GM23338 (cell line): ENCODE measurements at regions not wholly inside any gene's neighbourhood (a gene's known extent, or its start where the extent isn't known, plus 50 kb on each side); places are given as distances from the start of the nearest gene placed in this dataset.

Experiments used
- ATAC-seq: fragments of 200-7000 bp; cut with Tn5 transposase; 3 replicates; pipeline ENCODE4 v1.9.1; 2020
- DNase-seq: peaks from one replicate; pipeline ENCODE4 v3.0.0-alpha.2; 2015; ENCODE audit warnings: low spot score
- H2AFZ ChIP-seq: fragments of 200-600 bp; sonication (generic); 2 replicates; pipeline ENCODE4 v1.8.0; 2016; ENCODE audit warnings: antibody characterized with exemption, mild to moderate bottlenecking, moderate library complexity
- H3F3A ChIP-seq: fragments of 200-600 bp; sonication (generic); replicated peaks from 2 replicates; pipeline ENCODE4 v1.8.0; 2017; ENCODE audit warnings: antibody characterized with exemption, mixed run types, low read depth
- H3K27ac ChIP-seq: fragments of 200-600 bp; sonication (generic); 2 replicates; pipeline ENCODE4 v1.6.1; 2016; ENCODE audit warnings: low read depth
- H3K27me3 ChIP-seq: fragments of 200-600 bp; sonication (generic); 2 replicates; pipeline ENCODE4 v1.8.0; 2016; ENCODE audit warnings: mild to moderate bottlenecking, mixed run types, moderate library complexity; ENCODE audit not compliant: insufficient read depth
- H3K36me3 ChIP-seq: fragments of 200-600 bp; sonication (generic); 2 replicates; pipeline ENCODE4 v1.8.0; 2016; ENCODE audit warnings: mild to moderate bottlenecking; ENCODE audit not compliant: insufficient read depth
- H3K4me1 ChIP-seq: fragments of 200-600 bp; sonication (generic); 2 replicates; pipeline ENCODE4 v1.8.0; 2016; ENCODE audit warnings: mild to moderate bottlenecking, moderate library complexity; ENCODE audit not compliant: insufficient read depth
- H3K4me2 ChIP-seq: fragments of 200-600 bp; sonication (generic); 2 replicates; pipeline ENCODE4 v1.7.1; 2017; ENCODE audit warnings: mixed run types
- H3K4me3 ChIP-seq: fragments of 200-600 bp; sonication (generic); 2 replicates; pipeline ENCODE4 v1.6.1; 2016; ENCODE audit warnings: mixed run types
- H3K79me2 ChIP-seq: fragments of 200-600 bp; sonication (generic); replicated peaks from 2 replicates; pipeline ENCODE4 v1.8.0; 2017; ENCODE audit warnings: mild to moderate bottlenecking; ENCODE audit not compliant: insufficient read depth
- H3K9me2 ChIP-seq: fragments of 200-600 bp; sonication (generic); 2 replicates; pipeline ENCODE4 v1.8.0; 2017; ENCODE audit not compliant: insufficient read depth
- H4K20me1 ChIP-seq: fragments of 200-600 bp; sonication (generic); replicated peaks from 2 replicates; pipeline ENCODE4 v1.8.0; 2017; ENCODE audit warnings: mild to moderate bottlenecking; ENCODE audit not compliant: insufficient read depth
- H3K27ac Mint-ChIP-seq: 2 replicates; pipeline ENCODE4 v1.8.0; 2020; ENCODE audit warnings: inconsistent platforms, mild to moderate bottlenecking, moderate library complexity, mixed read lengths
- H3K27me3 Mint-ChIP-seq: 3 replicates; pipeline ENCODE4 v1.8.0; 2022; ENCODE audit warnings: low read depth, mild to moderate bottlenecking, moderate library complexity, mixed read lengths, inconsistent platforms; ENCODE audit not compliant: insufficient read depth, poor library complexity
- H3K36me3 Mint-ChIP-seq: 3 replicates; pipeline ENCODE4 v1.8.0; 2021; ENCODE audit warnings: low read depth, mild to moderate bottlenecking, inconsistent platforms, moderate library complexity, mixed read lengths
- H3K4me1 Mint-ChIP-seq: 3 replicates; pipeline ENCODE4 v1.8.0; 2020; ENCODE audit warnings: mild to moderate bottlenecking, inconsistent platforms, mixed read lengths
- H3K4me3 Mint-ChIP-seq: 3 replicates; pipeline ENCODE4 v1.8.0; 2021; ENCODE audit warnings: moderate library complexity, mild to moderate bottlenecking, inconsistent platforms, mixed read lengths
- H3K9me3 Mint-ChIP-seq: 3 replicates; pipeline ENCODE4 v1.8.0; 2020; ENCODE audit warnings: moderate library complexity, mild to moderate bottlenecking, inconsistent platforms, mixed read lengths
- ETS1 ChIP-seq: IDR thresholded peaks from 2 replicates; pipeline ENCODE4 v1.6.1; 2016; ENCODE audit warnings: antibody characterized with exemption
- EZH2 ChIP-seq: fragments of 200-600 bp; sonication (generic); IDR thresholded peaks from one replicate; pipeline ENCODE4 v1.8.0; 2017; ENCODE audit warnings: antibody characterized with exemption, mild to moderate bottlenecking, low read depth; ENCODE audit not compliant: unreplicated experiment
- EZH2phosphoT487 ChIP-seq: fragments of 200-600 bp; sonication (generic); IDR thresholded peaks from one replicate; pipeline ENCODE4 v1.8.1; 2018; ENCODE audit warnings: antibody characterized with exemption; ENCODE audit not compliant: unreplicated experiment
- JUNB ChIP-seq: IDR thresholded peaks from one replicate; pipeline ENCODE4 v1.6.1; 2016; ENCODE audit warnings: antibody characterized with exemption; ENCODE audit not compliant: unreplicated experiment
- NANOG ChIP-seq: IDR thresholded peaks from 2 replicates; pipeline ENCODE4 v1.6.1; 2016; ENCODE audit warnings: antibody characterized with exemption, borderline replicate concordance
- POLR2AphosphoS5 ChIP-seq: IDR thresholded peaks from 2 replicates; pipeline ENCODE4 v1.6.1; 2016; ENCODE audit warnings: antibody characterized with exemption, low read depth
- ZNF331 ChIP-seq: fragments of 250-450 bp; sonication (Bioruptor Pico); IDR thresholded peaks from 2 replicates; pipeline ENCODE4 v1.5.0; 2020; ENCODE audit warnings: low read depth, mild to moderate bottlenecking, moderate library complexity
- TF ChIP-seq, protein P1 (sequence below): fragments of 250-450 bp; sonication (Bioruptor Pico); IDR thresholded peaks from 2 replicates; pipeline ENCODE4 v1.5.0; 2020; ENCODE audit warnings: mild to moderate bottlenecking, moderate library complexity

GRCh38 chr10:128963211-128964099 lies 503.6 kb upstream of the MGMT start:
- H3K4me3 ChIP-seq: no peak overlapping the region
- H4K20me1 ChIP-seq: no peaks in the 10 kb centered on the region
- no peaks in the 10 kb centered on the region; the same call in 2 of the 3 replicates for H3K36me3 Mint-ChIP-seq
- H3K79me2 ChIP-seq: no peaks in the 10 kb centered on the region
- no peaks in the 10 kb centered on the region; the same call in 2 of the 3 replicates for H3K4me1 Mint-ChIP-seq
- peaks cover 2% of the 10 kb centered on the region for H3K27me3 Mint-ChIP-seq
- no peak overlapping the region for H2AFZ ChIP-seq
- H3F3A ChIP-seq: no peaks in the 10 kb centered on the region
- TF ChIP-seq NANOG (no peak), EZH2 (no peak), EZH2phosphoT487 (no peak), POLR2AphosphoS5 (no peak), ETS1 (no peak), JUNB (no peak), ZNF331 (no peak)
- TF ChIP-seq, protein P1, sequence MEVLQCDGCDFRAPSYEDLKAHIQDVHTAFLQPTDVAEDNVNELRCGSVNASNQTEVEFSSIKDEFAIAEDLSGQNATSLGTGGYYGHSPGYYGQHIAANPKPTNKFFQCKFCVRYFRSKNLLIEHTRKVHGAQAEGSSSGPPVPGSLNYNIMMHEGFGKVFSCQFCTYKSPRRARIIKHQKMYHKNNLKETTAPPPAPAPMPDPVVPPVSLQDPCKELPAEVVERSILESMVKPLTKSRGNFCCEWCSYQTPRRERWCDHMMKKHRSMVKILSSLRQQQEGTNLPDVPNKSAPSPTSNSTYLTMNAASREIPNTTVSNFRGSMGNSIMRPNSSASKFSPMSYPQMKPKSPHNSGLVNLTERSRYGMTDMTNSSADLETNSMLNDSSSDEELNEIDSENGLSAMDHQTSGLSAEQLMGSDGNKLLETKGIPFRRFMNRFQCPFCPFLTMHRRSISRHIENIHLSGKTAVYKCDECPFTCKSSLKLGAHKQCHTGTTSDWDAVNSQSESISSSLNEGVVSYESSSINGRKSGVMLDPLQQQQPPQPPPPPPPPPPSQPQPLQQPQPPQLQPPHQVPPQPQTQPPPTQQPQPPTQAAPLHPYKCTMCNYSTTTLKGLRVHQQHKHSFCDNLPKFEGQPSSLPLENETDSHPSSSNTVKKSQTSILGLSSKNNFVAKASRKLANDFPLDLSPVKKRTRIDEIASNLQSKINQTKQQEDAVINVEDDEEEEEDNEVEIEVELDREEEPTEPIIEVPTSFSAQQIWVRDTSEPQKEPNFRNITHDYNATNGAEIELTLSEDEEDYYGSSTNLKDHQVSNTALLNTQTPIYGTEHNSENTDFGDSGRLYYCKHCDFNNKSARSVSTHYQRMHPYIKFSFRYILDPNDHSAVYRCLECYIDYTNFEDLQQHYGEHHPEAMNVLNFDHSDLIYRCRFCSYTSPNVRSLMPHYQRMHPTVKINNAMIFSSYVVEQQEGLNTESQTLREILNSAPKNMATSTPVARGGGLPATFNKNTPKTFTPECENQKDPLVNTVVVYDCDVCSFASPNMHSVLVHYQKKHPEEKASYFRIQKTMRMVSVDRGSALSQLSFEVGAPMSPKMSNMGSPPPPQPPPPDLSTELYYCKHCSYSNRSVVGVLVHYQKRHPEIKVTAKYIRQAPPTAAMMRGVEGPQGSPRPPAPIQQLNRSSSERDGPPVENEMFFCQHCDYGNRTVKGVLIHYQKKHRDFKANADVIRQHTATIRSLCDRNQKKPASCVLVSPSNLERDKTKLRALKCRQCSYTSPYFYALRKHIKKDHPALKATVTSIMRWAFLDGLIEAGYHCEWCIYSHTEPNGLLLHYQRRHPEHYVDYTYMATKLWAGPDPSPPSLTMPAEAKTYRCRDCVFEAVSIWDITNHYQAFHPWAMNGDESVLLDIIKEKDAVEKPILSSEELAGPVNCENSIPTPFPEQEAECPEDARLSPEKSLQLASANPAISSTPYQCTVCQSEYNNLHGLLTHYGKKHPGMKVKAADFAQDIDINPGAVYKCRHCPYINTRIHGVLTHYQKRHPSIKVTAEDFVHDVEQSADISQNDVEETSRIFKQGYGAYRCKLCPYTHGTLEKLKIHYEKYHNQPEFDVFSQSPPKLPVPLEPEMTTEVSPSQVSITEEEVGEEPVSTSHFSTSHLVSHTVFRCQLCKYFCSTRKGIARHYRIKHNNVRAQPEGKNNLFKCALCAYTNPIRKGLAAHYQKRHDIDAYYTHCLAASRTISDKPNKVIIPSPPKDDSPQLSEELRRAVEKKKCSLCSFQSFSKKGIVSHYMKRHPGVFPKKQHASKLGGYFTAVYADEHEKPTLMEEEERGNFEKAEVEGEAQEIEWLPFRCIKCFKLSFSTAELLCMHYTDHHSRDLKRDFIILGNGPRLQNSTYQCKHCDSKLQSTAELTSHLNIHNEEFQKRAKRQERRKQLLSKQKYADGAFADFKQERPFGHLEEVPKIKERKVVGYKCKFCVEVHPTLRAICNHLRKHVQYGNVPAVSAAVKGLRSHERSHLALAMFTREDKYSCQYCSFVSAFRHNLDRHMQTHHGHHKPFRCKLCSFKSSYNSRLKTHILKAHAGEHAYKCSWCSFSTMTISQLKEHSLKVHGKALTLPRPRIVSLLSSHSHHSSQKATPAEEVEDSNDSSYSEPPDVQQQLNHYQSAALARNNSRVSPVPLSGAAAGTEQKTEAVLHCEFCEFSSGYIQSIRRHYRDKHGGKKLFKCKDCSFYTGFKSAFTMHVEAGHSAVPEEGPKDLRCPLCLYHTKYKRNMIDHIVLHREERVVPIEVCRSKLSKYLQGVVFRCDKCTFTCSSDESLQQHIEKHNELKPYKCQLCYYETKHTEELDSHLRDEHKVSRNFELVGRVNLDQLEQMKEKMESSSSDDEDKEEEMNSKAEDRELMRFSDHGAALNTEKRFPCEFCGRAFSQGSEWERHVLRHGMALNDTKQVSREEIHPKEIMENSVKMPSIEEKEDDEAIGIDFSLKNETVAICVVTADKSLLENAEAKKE (CRISPR knock-in tag): no peak
- H3K4me3 Mint-ChIP-seq: no peak overlapping the region
- DNase-seq (no peak), ATAC-seq (no peak)
- H3K27me3 ChIP-seq: no peaks in the 10 kb centered on the region
- H3K9me3 Mint-ChIP-seq: peaks cover 8% of the 10 kb centered on the region; the same call in 1 of the 3 replicates
- no peaks in the 10 kb centered on the region; the same call in 1 of the 2 replicates for H3K36me3 ChIP-seq
- H3K4me2 ChIP-seq: no peak overlapping the region
- H3K27ac Mint-ChIP-seq: no peak overlapping the region
- H3K27ac ChIP-seq: no peak overlapping the region
- no peaks in the 10 kb centered on the region for H3K4me1 ChIP-seq
- H3K9me2 ChIP-seq: no peaks in the 10 kb centered on the region
